Right atrium auricular region (tissue), 2 donors: ENCODE measurements at regions not wholly inside any gene's neighbourhood (a gene's known extent, or its start where the extent isn't known, plus 50 kb on each side); places are given as distances from the start of the nearest gene placed in this dataset.

Source experiments
- DNase-seq: peaks from one replicate; pipeline ENCODE4 v3.0.0-alpha.2; 2019; ENCODE audit warnings: low spot score
- H3K27ac ChIP-seq, 2 donors: fragments of 200-600 bp; sonication (generic); 1 replicate in 1 of 2; 2 replicates in 1 of 2; pipeline ENCODE4 v1.5.1; 2016 to 2019
- H3K27me3 ChIP-seq, 2 donors: fragments of 200-600 bp; sonication (generic); one replicate each; pipeline versions ENCODE4 v1.5.1 to v1.6.0; 2017 to 2019
- H3K36me3 ChIP-seq: fragments of 200-600 bp; sonication (generic); one replicate; pipeline ENCODE4 v1.5.1; 2016
- H3K4me1 ChIP-seq, 2 donors: fragments of 200-600 bp; sonication (generic); one replicate each; pipeline versions ENCODE4 v1.5.1 to v1.6.0; 2017 to 2019
- H3K4me3 ChIP-seq, 2 donors: fragments of 200-600 bp; sonication (generic); 1 replicate in 1 of 2; 2 replicates in 1 of 2; pipeline ENCODE4 v1.5.1; 2017 to 2019; ENCODE audit warnings: mild to moderate bottlenecking in 1 of 2, moderate library complexity in 1 of 2
- H3K9me3 ChIP-seq, 2 donors: fragments of 200-600 bp; sonication (generic); one replicate each; pipeline ENCODE4 v1.5.1; 2019
- TF ChIP-seq, protein P1 (sequence below), 2 donors: fragments of 200-600 bp; sonication (generic); IDR thresholded peaks; one replicate each; pipeline ENCODE4 v1.5.1; 2019; ENCODE audit warnings: antibody characterized with exemption in 2 of 2

DNA sequence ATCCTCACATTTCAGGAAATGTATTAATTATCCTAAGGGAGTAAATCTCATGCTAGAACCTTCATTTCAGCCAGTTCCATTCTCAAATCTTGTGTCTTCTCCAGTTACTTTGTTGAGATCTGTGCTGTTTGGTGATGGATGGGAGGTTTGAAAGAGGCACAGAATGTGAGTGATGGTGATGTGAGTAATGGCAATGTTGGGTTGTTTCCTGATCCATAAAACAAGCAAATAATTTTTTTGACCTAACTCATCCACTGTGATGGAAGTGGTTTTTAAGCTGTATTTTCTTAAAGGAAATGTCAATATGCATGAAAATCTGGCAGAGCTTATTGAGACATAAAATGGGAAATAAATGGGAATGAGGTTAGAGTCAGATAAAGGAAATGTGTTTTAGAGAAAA is 214.7 kb downstream of the CHRM3 start:
- TF ChIP-seq, protein P1, sequence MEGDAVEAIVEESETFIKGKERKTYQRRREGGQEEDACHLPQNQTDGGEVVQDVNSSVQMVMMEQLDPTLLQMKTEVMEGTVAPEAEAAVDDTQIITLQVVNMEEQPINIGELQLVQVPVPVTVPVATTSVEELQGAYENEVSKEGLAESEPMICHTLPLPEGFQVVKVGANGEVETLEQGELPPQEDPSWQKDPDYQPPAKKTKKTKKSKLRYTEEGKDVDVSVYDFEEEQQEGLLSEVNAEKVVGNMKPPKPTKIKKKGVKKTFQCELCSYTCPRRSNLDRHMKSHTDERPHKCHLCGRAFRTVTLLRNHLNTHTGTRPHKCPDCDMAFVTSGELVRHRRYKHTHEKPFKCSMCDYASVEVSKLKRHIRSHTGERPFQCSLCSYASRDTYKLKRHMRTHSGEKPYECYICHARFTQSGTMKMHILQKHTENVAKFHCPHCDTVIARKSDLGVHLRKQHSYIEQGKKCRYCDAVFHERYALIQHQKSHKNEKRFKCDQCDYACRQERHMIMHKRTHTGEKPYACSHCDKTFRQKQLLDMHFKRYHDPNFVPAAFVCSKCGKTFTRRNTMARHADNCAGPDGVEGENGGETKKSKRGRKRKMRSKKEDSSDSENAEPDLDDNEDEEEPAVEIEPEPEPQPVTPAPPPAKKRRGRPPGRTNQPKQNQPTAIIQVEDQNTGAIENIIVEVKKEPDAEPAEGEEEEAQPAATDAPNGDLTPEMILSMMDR (IDR thresholded peaks at IDR 0.05) = no peak
- H3K4me3 ChIP-seq = no peak overlapping the region
- no peaks in the 10 kb centered on the region for H3K27me3 ChIP-seq
- H3K27ac ChIP-seq = no peak overlapping the region
- no peaks in the 10 kb centered on the region for H3K4me1 ChIP-seq
- H3K36me3 ChIP-seq = no peaks in the 10 kb centered on the region
- H3K9me3 ChIP-seq = peaks cover 0 to 17% of the 10 kb centered on the region in 2 donors
- no peak for DNase-seq

GRCh38 chr1:239603530-239603929 is 217.2 kb downstream of the CHRM3 start:
- H3K27ac ChIP-seq = no peak overlapping the region
- TF ChIP-seq, protein P1 (IDR thresholded peaks at IDR 0.05) = no peak
- H3K9me3 ChIP-seq = peaks cover 0 to 17% of the 10 kb centered on the region in 2 donors
- no peak overlapping the region for H3K4me3 ChIP-seq
- no peaks in the 10 kb centered on the region for H3K36me3 ChIP-seq
- DNase-seq = no peak
- no peaks in the 10 kb centered on the region for H3K4me1 ChIP-seq
- H3K27me3 ChIP-seq = no peaks in the 10 kb centered on the region

DNA sequence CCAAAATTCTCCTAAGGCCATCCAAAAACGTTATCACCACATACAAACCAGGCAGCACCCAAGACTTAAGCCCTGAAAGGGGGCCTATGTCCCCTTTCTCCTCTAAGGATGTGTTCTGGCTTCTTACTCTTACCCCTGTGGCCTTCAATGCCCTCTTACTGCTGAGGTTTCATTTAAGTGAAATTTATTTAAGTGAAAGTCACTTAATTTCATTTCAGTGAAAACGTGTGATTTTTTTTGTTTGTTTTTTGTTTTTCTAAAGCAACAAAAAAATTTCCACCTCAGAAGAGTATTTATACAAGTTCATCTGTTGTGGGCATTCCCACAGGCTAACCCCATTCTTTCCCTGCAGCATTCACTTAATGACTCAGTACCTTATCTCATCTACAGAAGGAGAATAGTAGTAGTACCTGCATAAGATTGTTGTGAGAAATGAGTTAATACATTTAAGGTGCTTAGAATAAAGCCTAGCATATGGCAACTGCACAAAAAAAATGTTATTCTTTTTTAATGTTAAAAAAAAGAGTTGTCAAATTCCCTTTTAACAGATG is 220.6 kb downstream of the CHRM3 start:
- Histone ChIP-seq H3K4me1 (no peaks in the 10 kb centered on the region), H3K27me3 (no peaks in the 10 kb centered on the region), H3K9me3 (peaks cover 0 to 17% of the 10 kb centered on the region in 2 donors), H3K27ac (no peak overlapping the region), H3K4me3 (no peak overlapping the region), H3K36me3 (no peaks in the 10 kb centered on the region)
- TF ChIP-seq, protein P1 (IDR thresholded peaks at IDR 0.05) = no peak
- no peak for DNase-seq

DNA sequence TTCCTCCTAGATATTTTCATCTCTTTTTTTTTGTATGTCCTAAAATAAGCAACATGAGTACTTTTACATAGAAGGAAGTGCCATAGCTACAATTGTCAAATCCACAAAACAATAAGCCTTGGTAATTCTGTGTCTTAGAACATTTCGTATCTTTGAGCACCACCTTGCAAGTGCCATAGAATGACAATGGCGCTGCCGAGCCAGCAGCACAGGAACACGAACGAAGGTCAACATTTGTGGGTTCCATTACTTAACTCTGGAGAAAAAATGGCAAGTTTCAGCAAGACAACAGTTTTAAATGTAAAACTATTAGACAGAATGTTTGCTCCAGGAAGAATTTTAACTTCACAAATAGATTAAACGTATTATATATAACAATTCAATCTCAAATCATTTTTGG is 222.1 kb downstream of the CHRM3 start:
- no peak for DNase-seq
- Histone ChIP-seq H3K4me3 (no peak overlapping the region), H3K27me3 (no peaks in the 10 kb centered on the region), H3K27ac (no peak overlapping the region), H3K36me3 (no peaks in the 10 kb centered on the region), H3K4me1 (no peaks in the 10 kb centered on the region), H3K9me3 (peaks cover 0 to 4% of the 10 kb centered on the region in 2 donors)
- TF ChIP-seq, protein P1 (IDR thresholded peaks at IDR 0.05) = no peak

- no peaks in the 10 kb centered on the region for H3K9me3 ChIP-seq
- H3K4me1 ChIP-seq = no peaks in the 10 kb centered on the region
- H3K36me3 ChIP-seq = no peaks in the 10 kb centered on the region
- TF ChIP-seq, protein P1 (IDR thresholded peaks at IDR 0.05) = no peak
- no peak overlapping the region for H3K27ac ChIP-seq
- no peak for DNase-seq
- no peaks in the 10 kb centered on the region for H3K27me3 ChIP-seq
- no peak overlapping the region for H3K4me3 ChIP-seq
Measured at GRCh38 chr1:239612379-239612778, 226.0 kb downstream of the CHRM3 start.

- TF ChIP-seq, protein P1 (IDR thresholded peaks at IDR 0.05) = no peak
- H3K4me1 ChIP-seq = no peaks in the 10 kb centered on the region
- no peak for DNase-seq
Measured at GRCh38 chr1:239616673-239617072, 230.3 kb downstream of the CHRM3 start.

More at GRCh38 chr1:239616673-239617072, 230.3 kb downstream of the CHRM3 start:
- Histone ChIP-seq H3K9me3 (peaks cover 0 to 3% of the 10 kb centered on the region in 2 donors), H3K27ac (no peak overlapping the region), H3K4me3 (no peak overlapping the region), H3K27me3 (no peaks in the 10 kb centered on the region), H3K36me3 (no peaks in the 10 kb centered on the region)
